CD8-positive, alpha-beta memory T cell (primary cell): ENCODE measurements at regions not wholly inside any gene's neighbourhood (a gene's known extent, or its start where the extent isn't known, plus 50 kb on each side); places are given as distances from the start of the nearest gene placed in this dataset.

Experiments used
- CTCF ChIA-PET: fragments of 350-600 bp; sonication (Branson Sonifier 250); formaldehyde crosslinking; loops from one replicate; lab custom pipeline; 2021; ENCODE audit warnings: antibody characterized with exemption; lab: Charles Lee
- POLR2A ChIA-PET: fragments of 350-600 bp; sonication (Branson Sonifier 250); formaldehyde crosslinking; loops from one replicate; lab custom pipeline; 2021; ENCODE audit warnings: antibody characterized with exemption; lab: Charles Lee
- DNase-seq, 5 donors: peaks; one replicate each; pipeline versions ENCODE4 v3.0.0 to v3.0.0-alpha.2; 2020 to 2022; ENCODE audit warnings: mixed read lengths in 1 of 5
- H3K27ac ChIP-seq: one replicate; pipeline ENCODE4 v1.7.0; 2013; ENCODE audit warnings: low read depth, mild to moderate bottlenecking, low read length, moderate library complexity
- H3K27me3 ChIP-seq: 2 replicates; pipeline ENCODE4 v1.7.0; 2013; ENCODE audit warnings: low read length, mild to moderate bottlenecking; ENCODE audit not compliant: insufficient read depth, poor library complexity, severe bottlenecking
- H3K36me3 ChIP-seq: 2 replicates; pipeline ENCODE4 v1.7.0; 2013; ENCODE audit warnings: mild to moderate bottlenecking, low read length, moderate library complexity; ENCODE audit not compliant: insufficient read depth
- H3K4me1 ChIP-seq: 2 replicates; pipeline ENCODE4 v1.7.0; 2013; ENCODE audit warnings: mild to moderate bottlenecking, low read length, moderate library complexity; ENCODE audit not compliant: insufficient read depth
- H3K4me3 ChIP-seq: 2 replicates; pipeline ENCODE4 v1.7.0; 2013; ENCODE audit warnings: mild to moderate bottlenecking, low read length
- H3K9me3 ChIP-seq: 2 replicates; pipeline ENCODE4 v1.7.0; 2013; ENCODE audit warnings: mild to moderate bottlenecking, low read length
- H3K27ac Mint-ChIP-seq, 8 donors: one replicate each; pipeline ENCODE4 v1.8.0; 2020 to 2021; ENCODE audit warnings: mixed read lengths in 8 of 8, mild to moderate bottlenecking in 6 of 8, inconsistent platforms in 3 of 8, moderate library complexity in 3 of 8
- H3K27me3 Mint-ChIP-seq, 2 donors: one replicate each; pipeline ENCODE4 v1.8.0; 2020 to 2021; ENCODE audit warnings: mixed read lengths in 2 of 2, mild to moderate bottlenecking in 1 of 2, moderate library complexity in 1 of 2
- H3K36me3 Mint-ChIP-seq, 3 donors: one replicate each; pipeline ENCODE4 v1.8.0; 2020 to 2021; ENCODE audit warnings: mixed read lengths in 3 of 3, inconsistent platforms in 1 of 3, mild to moderate bottlenecking in 1 of 3
- H3K4me1 Mint-ChIP-seq, 3 donors: one replicate each; pipeline ENCODE4 v1.8.0; 2020 to 2021; ENCODE audit warnings: mixed read lengths in 3 of 3, inconsistent platforms in 1 of 3, mild to moderate bottlenecking in 1 of 3
- H3K4me3 Mint-ChIP-seq, 7 donors: one replicate each; pipeline ENCODE4 v1.8.0; 2020 to 2021; ENCODE audit warnings: mixed read lengths in 7 of 7, mild to moderate bottlenecking in 6 of 7, moderate library complexity in 4 of 7, inconsistent platforms in 2 of 7
- H3K9me3 Mint-ChIP-seq, 5 donors: one replicate each; pipeline ENCODE4 v1.8.0; 2020 to 2022; ENCODE audit warnings: mixed read lengths in 5 of 5, mild to moderate bottlenecking in 3 of 5, moderate library complexity in 2 of 5, inconsistent platforms in 1 of 5

DNA sequence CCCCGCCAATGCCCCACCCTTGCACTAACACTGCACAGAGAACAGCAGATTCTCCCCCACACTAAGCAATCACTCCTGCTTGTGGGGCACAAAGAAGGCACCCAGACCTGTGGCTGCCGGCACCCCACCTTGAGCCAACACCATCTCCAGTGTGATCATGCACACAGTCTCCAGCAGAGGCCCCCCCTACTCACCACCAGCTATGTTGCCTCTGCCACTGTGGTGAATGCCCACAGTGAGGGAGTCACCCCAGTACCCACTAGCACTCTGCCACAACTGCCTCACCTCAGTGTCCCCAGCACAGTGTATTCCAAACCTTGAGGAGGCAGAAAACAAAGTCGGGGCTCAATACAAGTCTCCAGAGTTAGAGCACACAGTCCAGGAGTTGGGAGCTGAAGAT is 261.7 kb upstream of the SSTR1 start:
- H3K4me1 ChIP-seq, result no peaks in the 10 kb centered on the region
- Mint-ChIP-seq H3K4me1 (no peaks in the 10 kb centered on the region), H3K9me3 (peaks cover 26 to 45% (median 35%) of the 10 kb centered on the region in 5 donors), H3K4me3 (no peak overlapping the region), H3K27ac (no peak overlapping the region), H3K27me3 (peaks cover 0 to 4% of the 10 kb centered on the region in 2 donors), H3K36me3 (peaks cover 0 to 3% (median 0%) of the 10 kb centered on the region in 3 donors)
- H3K4me3 ChIP-seq, result no peak overlapping the region
- H3K27me3 ChIP-seq, result no peaks in the 10 kb centered on the region
- no peaks in the 10 kb centered on the region for H3K36me3 ChIP-seq
- H3K27ac ChIP-seq, result no peak overlapping the region
- no peak for DNase-seq
- H3K9me3 ChIP-seq, result no peaks in the 10 kb centered on the region
- CTCF ChIA-PET, result no interaction called here
- POLR2A ChIA-PET, result no interaction called here

DNA sequence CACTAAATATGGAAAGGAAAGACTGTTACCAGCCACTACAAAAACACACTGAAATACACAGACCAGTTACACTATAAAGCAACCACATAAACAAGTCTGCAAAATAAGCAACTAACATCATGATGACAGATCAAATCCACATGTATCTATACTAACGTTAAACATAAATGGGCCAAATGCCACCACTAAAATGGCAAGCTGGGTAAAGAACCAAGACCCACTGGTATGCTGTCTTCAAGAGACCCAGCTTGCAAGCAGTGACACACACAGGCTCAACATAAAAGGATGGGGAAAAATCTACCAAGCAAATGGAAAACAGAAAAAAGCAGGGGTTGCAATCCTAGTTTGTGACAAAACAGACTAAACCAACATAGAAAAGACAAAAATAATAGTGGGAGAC is 260.9 kb upstream of the SSTR1 start:
- Mint-ChIP-seq H3K27ac (no peak overlapping the region), H3K36me3 (peaks cover 0 to 3% (median 0%) of the 10 kb centered on the region in 3 donors), H3K4me1 (no peaks in the 10 kb centered on the region), H3K27me3 (peaks cover 0 to 4% of the 10 kb centered on the region in 2 donors), H3K4me3 (no peak overlapping the region), H3K9me3 (peaks cover 26 to 45% (median 35%) of the 10 kb centered on the region in 5 donors)
- Histone ChIP-seq H3K27ac (no peak overlapping the region), H3K4me3 (no peak overlapping the region), H3K4me1 (no peaks in the 10 kb centered on the region), H3K36me3 (no peaks in the 10 kb centered on the region), H3K9me3 (no peaks in the 10 kb centered on the region), H3K27me3 (no peaks in the 10 kb centered on the region)
- CTCF ChIA-PET, result no interaction called here
- no peak for DNase-seq
- POLR2A ChIA-PET, result no interaction called here

DNA sequence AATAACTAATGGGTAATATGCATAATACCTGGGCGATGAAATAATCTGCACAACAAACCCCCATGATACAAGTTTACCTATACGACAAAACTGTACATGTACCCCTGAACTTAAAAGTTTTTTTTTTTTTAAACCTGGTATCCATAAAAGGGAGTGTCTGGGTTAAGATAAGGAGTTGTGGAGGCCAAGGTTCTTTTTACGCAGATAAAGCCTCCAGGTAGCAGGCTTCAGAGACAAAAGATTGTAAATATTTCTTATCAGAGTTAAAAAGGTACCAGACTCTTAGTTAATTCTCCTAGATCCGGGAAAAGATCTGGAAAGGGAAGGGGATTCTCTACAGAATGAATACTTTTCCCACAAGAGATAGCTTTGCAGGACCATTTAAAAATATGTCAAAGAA is 259.4 kb upstream of the SSTR1 start:
- POLR2A ChIA-PET, result no interaction called here
- no peak overlapping the region for H3K4me3 Mint-ChIP-seq
- no peak overlapping the region for H3K4me3 ChIP-seq
- H3K27ac ChIP-seq, result no peak overlapping the region
- no peaks in the 10 kb centered on the region for H3K4me1 Mint-ChIP-seq
- no peak overlapping the region for H3K27ac Mint-ChIP-seq
- no peaks in the 10 kb centered on the region for H3K9me3 ChIP-seq
- peaks cover 27 to 45% (median 35%) of the 10 kb centered on the region in 5 donors for H3K9me3 Mint-ChIP-seq
- H3K27me3 Mint-ChIP-seq, result peaks cover 0 to 2% of the 10 kb centered on the region in 2 donors
- no peaks in the 10 kb centered on the region for H3K4me1 ChIP-seq
- CTCF ChIA-PET, result no interaction called here
- no peak for DNase-seq
- H3K27me3 ChIP-seq, result no peaks in the 10 kb centered on the region
- H3K36me3 ChIP-seq, result no peaks in the 10 kb centered on the region
- peaks cover 0 to 3% (median 0%) of the 10 kb centered on the region in 3 donors for H3K36me3 Mint-ChIP-seq

DNA sequence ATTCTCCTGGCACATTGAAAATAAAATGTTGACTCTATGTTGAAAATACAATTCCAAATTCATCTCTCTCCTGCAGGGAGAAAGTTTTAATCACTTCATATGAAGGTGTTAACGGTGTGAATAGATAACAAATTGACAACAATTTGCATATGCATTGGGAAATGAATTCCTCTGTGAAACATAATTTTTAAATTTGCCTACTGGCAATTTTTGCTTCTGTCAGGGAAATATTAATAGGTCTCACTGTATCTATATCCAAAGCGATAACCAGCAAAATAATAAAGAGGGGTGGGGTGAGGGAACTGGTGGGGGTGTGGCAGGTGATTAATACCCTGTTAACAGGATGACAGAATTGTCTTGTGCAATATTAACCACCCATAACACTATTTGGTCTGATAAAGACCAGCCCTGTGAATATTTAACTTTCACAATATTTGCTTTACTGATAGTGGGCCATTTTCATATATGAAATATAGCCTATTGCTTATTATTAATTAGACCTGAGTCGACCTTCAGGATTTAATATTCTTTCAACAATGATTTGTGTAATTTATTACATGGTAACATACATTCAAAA is 239.0 kb upstream of the SSTR1 start:
- Mint-ChIP-seq H3K4me3 (no peak overlapping the region), H3K9me3 (peaks cover 0 to 2% (median 0%) of the 10 kb centered on the region in 5 donors), H3K27me3 (peaks cover 0 to 20% of the 10 kb centered on the region in 2 donors), H3K4me1 (no peaks in the 10 kb centered on the region), H3K36me3 (no peaks in the 10 kb centered on the region), H3K27ac (no peak overlapping the region)
- no peaks in the 10 kb centered on the region for H3K4me1 ChIP-seq
- H3K27me3 ChIP-seq, result no peaks in the 10 kb centered on the region
- DNase-seq, result no peak
- H3K27ac ChIP-seq, result no peak overlapping the region
- CTCF ChIA-PET, result no interaction called here
- H3K9me3 ChIP-seq, result no peaks in the 10 kb centered on the region
- no peak overlapping the region for H3K4me3 ChIP-seq
- POLR2A ChIA-PET, result no interaction called here
- H3K36me3 ChIP-seq, result no peaks in the 10 kb centered on the region

DNA sequence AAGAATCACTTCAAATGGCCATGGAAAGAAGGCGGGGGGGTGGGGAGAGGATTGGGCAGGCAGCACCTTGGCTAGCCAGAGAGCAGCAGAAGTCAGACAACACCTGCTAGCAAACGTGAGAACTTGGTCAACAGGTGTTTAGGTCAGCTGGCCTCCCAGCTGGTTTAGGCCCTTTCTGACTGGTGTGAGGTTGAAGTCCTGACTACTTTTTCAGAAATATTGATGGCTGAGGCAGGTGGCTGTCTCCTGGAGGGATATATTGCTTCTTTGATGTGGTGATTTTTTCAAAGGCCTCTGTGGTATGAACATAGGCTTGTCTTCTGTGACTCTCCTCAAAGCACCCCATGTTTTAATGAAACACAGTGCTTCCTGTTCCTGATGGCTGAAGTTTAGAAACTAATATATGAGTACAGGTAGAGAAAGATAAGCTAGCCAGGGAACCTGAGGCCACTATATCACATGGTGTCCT is 238.2 kb upstream of the SSTR1 start:
- H3K27ac Mint-ChIP-seq, result no peak overlapping the region
- no peaks in the 10 kb centered on the region for H3K9me3 ChIP-seq
- H3K4me3 ChIP-seq, result no peak overlapping the region
- H3K4me3 Mint-ChIP-seq, result no peak overlapping the region
- DNase-seq, result peak in 1 of 5 donors; percentile 14
- no peaks in the 10 kb centered on the region for H3K4me1 ChIP-seq
- peaks cover 4 to 20% of the 10 kb centered on the region in 2 donors for H3K27me3 Mint-ChIP-seq
- no peaks in the 10 kb centered on the region for H3K36me3 ChIP-seq
- no peaks in the 10 kb centered on the region for H3K27me3 ChIP-seq
- ChIA-PET CTCF (no interaction called here), POLR2A (no interaction called here)
- no peaks in the 10 kb centered on the region for H3K36me3 Mint-ChIP-seq
- no peaks in the 10 kb centered on the region for H3K4me1 Mint-ChIP-seq
- peaks cover 0 to 2% (median 0%) of the 10 kb centered on the region in 5 donors for H3K9me3 Mint-ChIP-seq
- no peak overlapping the region for H3K27ac ChIP-seq

DNA sequence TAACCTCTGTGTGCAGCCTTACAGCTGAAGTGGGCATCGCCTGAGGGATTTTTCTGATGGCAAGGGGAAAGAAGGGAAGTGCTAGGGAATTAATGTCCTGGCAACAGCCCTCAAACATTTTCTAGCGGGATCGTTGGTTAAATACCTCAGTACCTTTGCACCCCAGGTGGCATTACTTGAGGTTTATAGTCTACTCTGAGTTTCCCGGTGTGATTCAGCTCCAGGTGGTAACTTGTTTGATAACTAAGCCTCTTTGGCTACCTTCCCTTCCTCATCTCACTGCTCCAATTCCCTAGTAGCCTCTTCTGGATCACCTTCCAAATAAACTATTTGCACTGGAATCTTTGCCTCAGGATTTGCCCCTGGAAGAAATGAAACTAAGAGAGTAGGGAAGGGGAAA is 237.0 kb upstream of the SSTR1 start:
- H3K27me3 ChIP-seq, result no peaks in the 10 kb centered on the region
- no peak overlapping the region for H3K27ac ChIP-seq
- ChIA-PET CTCF (no interaction called here), POLR2A (interaction anchor here (0.6 kb wide), 1 partner anchor 9 kb away, joined by 3 read pairs; no protein-coding TSS in a partner anchor)
- Mint-ChIP-seq H3K9me3 (no peaks in the 10 kb centered on the region), H3K4me1 (no peaks in the 10 kb centered on the region), H3K36me3 (no peaks in the 10 kb centered on the region), H3K27me3 (peaks cover 5 to 31% of the 10 kb centered on the region in 2 donors), H3K4me3 (no peak overlapping the region), H3K27ac (no peak overlapping the region)
- no peak overlapping the region for H3K4me3 ChIP-seq
- H3K36me3 ChIP-seq, result no peaks in the 10 kb centered on the region
- H3K9me3 ChIP-seq, result no peaks in the 10 kb centered on the region
- DNase-seq, result no peak
- no peaks in the 10 kb centered on the region for H3K4me1 ChIP-seq

DNA sequence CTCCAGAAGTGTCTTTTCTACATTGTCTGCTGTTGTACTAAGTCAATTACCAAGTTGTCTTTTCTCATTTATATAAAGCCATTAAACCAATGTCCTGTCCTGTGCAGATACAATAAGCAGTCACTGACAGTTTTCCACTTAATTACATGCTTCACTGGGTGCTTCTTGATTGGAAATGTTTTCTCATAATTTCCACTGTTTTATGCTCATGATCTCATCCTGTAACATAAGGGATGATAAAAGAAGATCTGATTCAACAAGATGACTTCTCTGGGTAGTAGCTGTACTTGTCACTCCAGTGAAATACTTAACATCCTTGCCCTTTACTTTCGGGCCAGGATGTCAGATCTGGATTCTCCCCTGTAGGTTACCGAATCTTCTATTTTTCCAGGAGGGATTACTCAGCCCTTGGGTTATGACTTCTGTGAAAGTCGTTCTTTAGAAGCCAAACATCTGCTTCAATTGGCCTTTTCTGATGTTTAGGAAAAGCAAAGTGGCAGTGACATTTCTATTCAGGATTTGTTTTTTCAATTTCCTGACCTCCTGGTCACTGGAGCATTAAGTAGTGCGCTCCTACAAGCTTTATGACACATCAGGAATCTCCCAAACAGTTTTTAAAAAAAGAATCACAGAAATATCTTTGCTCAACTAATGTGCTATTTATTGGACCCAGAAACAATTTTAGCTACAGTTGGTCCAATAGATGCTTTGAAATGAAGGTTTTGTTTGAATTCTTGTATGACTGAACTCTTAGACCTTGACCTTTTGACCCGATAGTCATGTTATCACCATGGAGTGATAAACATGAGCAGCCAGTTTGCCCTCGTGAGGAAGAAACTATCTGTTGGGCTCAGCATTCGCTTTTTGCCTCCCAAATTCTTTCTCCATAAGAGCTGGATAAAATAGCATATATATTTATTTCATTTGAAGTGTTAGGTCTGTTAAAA is 234.5 kb upstream of the SSTR1 start:
- H3K27ac Mint-ChIP-seq, result no peak overlapping the region

DNA sequence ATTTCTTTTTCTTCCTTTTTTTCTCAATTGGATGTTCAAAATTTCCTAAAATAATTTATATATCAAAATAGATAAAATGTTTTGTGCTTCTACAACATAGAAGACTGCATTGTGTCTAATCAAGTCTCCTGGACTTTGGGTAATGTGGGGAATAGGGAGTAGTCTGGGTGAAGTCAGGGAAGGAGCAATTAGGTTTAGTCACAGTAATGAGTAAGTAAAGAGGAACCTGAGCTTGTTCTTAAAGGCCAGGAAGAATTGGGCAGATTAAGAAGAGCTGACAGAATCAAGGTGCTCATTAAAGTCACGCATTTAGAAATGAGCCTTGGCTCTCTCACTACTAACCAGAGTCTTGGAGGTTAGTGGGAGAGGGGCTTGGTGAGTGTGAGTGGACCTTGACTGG is 233.3 kb upstream of the SSTR1 start:
- H3K4me1 ChIP-seq, result no peaks in the 10 kb centered on the region
- DNase-seq, result no peak
- no peaks in the 10 kb centered on the region for H3K36me3 ChIP-seq
- H3K27ac Mint-ChIP-seq, result peak overlapping the region in 1 of 8 donors; percentile 20
- H3K4me1 Mint-ChIP-seq, result no peaks in the 10 kb centered on the region
- no peak overlapping the region for H3K4me3 ChIP-seq
- peaks cover 0 to 2% (median 0%) of the 10 kb centered on the region in 5 donors for H3K9me3 Mint-ChIP-seq
- H3K9me3 ChIP-seq, result no peaks in the 10 kb centered on the region
- peaks cover 0 to 5% (median 0%) of the 10 kb centered on the region in 3 donors for H3K36me3 Mint-ChIP-seq
- ChIA-PET POLR2A (no interaction called here), CTCF (no interaction called here)
- no peaks in the 10 kb centered on the region for H3K27me3 ChIP-seq
- H3K27me3 Mint-ChIP-seq, result peaks cover 5 to 32% of the 10 kb centered on the region in 2 donors
- no peak overlapping the region for H3K4me3 Mint-ChIP-seq
- H3K27ac ChIP-seq, result no peak overlapping the region

More for the DNA sequence above, 234.5 kb upstream of the SSTR1 start:
- ChIA-PET CTCF (no interaction called here), POLR2A (no interaction called here)
- Histone ChIP-seq H3K27ac (no peak overlapping the region), H3K4me3 (no peak overlapping the region), H3K4me1 (no peaks in the 10 kb centered on the region), H3K36me3 (no peaks in the 10 kb centered on the region), H3K27me3 (no peaks in the 10 kb centered on the region), H3K9me3 (no peaks in the 10 kb centered on the region)
- H3K4me1 Mint-ChIP-seq, result no peaks in the 10 kb centered on the region
- peaks cover 0 to 2% (median 0%) of the 10 kb centered on the region in 5 donors for H3K9me3 Mint-ChIP-seq
- peaks cover 5 to 36% of the 10 kb centered on the region in 2 donors for H3K27me3 Mint-ChIP-seq
- no peak overlapping the region for H3K4me3 Mint-ChIP-seq
- DNase-seq, result no peak
- peaks cover 0 to 5% (median 0%) of the 10 kb centered on the region in 3 donors for H3K36me3 Mint-ChIP-seq
